ENCODE measurements at regions not wholly inside any gene's neighbourhood (a gene's known extent, or its start where the extent isn't known, plus 50 kb on each side); places are given as distances from the start of the nearest gene placed in this dataset.

DNA sequence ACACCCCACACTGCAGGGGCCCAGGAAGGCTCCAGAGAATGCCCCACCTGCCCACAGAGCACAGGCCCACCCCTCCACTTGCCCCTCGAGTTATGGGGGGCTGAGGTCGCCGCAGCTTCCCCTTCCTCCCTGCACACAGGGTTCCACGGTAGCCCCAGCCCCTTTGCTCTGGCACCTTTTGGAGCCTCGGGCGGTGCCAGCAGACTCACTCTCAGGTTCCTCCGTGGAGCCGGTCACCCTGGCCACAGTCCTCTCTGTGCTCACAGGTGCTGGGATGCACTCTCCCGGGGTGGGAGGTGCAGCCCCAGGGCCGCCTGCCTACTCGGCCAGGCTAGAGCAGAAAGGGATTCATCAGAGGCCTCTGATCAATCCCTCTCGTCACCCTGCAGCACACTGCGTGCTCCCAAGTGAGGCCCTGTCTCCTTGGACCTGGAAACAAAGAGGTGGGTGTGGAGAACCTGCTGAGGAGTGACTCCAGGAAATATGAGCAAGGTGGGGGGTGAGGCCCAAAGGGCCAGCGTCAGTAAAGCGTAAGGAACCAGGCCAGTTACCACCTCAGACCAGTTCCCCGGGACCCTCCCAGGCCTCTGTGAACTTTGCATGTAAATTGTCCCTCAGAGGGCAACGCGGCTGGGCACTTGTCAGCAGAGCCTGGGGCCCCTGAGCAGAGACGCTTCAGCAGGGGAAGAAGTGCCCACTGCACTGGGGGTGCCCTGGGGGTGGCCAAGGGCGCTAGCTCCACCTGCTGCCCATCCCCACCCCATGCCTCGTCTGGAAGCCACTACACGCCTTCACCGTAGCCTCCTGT, 167.8 kb downstream of the OLFM1 start:
- Mint-ChIP-seq H3K36me3 (no peaks in the 10 kb centered on the region), H3K4me1 (peaks cover 0 to 2% (median 0%) of the 10 kb centered on the region in 4 donors), H3K27ac (no peak overlapping the region), H3K27me3 (peaks cover 0 to 34% (median 8%) of the 10 kb centered on the region in 5 donors), H3K9me3 (no peaks in the 10 kb centered on the region), H3K4me3 (no peak overlapping the region)
- ATAC-seq = no peak
- DNase-seq = peak in 1 of 10 donors; percentile 54
- POLR2A ChIA-PET = no interaction called here

DNA sequence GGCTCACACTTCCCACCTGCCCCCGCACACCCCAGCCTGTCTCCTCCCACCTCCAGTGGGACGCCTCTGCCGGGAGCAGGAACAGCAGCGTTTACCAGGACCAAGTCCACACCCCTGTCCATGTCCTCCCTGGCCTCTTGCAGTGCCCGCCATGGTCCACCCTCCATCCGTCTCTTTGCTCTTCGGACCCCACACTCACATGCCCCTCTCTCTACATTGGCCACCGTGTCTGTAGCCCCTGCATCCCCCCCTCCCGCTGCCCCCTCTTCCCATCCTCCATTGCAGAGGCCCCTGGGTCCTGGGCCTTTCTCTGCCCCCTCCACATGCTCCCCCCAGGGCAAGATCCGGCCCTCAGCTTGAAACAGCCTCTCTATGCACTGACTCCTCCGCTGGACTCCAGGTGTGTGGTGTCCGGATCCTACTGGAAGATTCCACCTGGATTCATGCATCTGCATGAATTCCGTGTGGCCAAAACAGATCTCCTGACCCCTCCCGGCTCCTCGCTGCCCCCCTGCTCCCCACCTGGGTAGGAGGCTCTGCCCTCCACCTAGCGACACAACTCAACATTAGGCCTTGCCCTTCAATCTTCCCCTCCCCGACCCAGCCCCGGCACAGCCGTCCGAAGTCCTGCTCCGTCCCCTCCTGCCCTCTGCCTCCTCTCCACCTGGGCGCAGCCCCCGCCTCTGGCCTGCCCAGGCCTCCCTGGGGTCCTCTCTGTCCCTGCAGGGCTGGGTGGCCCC, 168.5 kb downstream of the OLFM1 start:
- H3K4me3 Mint-ChIP-seq = no peak overlapping the region
- peak in 1 of 10 donors; percentile 42 for DNase-seq
- H3K4me1 Mint-ChIP-seq = peaks cover 0 to 2% (median 0%) of the 10 kb centered on the region in 4 donors

DNA sequence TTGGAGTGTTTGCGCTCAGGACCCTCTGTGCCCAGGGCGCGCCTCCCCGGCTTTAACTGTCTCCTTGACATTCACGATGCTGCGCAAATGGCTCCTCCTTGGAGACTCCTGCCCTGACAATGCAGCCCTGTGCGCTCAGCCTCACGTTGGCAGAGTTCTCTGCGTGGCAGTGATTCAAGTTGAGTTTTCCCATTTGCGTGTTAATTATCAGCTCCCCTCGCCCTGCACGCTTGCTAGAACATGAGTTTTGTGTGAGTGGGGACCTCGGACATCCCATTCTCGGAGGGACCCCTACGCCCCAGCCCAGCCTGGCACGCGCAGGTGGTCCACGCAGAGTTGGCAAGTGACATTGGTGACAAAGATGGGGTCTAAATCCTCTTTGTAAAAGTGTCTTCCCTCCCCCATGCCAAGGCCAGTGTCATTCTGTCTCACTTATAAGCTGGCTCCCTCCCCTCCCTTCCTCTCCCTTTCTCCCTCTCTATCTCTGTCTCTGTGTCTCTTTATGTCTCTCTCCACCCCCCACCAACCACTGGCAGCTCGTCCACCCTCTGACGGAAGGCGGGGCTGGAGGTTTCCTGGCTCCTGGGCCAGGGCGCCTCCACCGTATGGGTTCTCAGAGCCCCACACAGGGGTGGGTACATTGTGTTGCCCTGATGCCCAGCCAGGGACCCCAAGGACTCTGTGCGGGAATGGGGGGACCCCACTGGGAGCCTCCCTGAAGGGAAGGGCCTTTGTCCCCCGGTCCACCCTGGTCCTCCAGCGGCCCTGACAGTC, 169.3 kb downstream of the OLFM1 start:
- H3K9me3 Mint-ChIP-seq = no peaks in the 10 kb centered on the region
- peaks cover 0 to 2% (median 0%) of the 10 kb centered on the region in 4 donors for H3K4me1 Mint-ChIP-seq
- POLR2A ChIA-PET = no interaction called here
- no peaks in the 10 kb centered on the region for H3K36me3 Mint-ChIP-seq
- DNase-seq (peak in 1 of 10 donors; percentile 45), ATAC-seq (no peak)
- no peak overlapping the region for H3K4me3 Mint-ChIP-seq
- peaks cover 0 to 34% (median 8%) of the 10 kb centered on the region in 5 donors for H3K27me3 Mint-ChIP-seq
- no peak overlapping the region for H3K27ac Mint-ChIP-seq

More for the DNA sequence above, 168.5 kb downstream of the OLFM1 start:
- POLR2A ChIA-PET = no interaction called here
- Mint-ChIP-seq H3K27ac (no peak overlapping the region), H3K27me3 (peaks cover 0 to 34% (median 8%) of the 10 kb centered on the region in 5 donors), H3K9me3 (no peaks in the 10 kb centered on the region), H3K36me3 (no peaks in the 10 kb centered on the region)
- ATAC-seq = no peak

DNA sequence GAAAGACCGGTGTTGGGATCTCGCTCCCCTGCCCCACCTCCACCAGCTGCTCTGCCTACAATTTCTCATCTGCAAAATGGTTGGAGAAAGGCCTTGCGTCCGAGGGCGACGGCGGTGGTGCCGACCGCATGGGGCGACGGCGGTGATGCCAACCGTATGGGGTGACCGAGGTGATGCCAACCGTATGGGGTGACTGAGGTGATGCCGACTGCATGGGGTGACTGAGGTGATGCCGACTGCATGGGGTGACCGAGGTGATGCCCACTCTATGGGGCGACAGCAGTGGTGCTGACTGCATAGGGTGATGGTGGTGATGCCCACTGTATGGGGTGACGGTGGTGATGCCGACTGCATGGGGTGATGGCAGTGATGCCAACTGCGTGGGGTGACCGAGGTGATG, 171.0 kb downstream of the OLFM1 start:
- DNase-seq (no peak), ATAC-seq (no peak)
- Mint-ChIP-seq H3K27ac (no peak overlapping the region), H3K36me3 (no peaks in the 10 kb centered on the region), H3K4me3 (no peak overlapping the region), H3K27me3 (peaks cover 0 to 22% (median 6%) of the 10 kb centered on the region in 5 donors), H3K4me1 (no peaks in the 10 kb centered on the region), H3K9me3 (no peaks in the 10 kb centered on the region)
- POLR2A ChIA-PET = no interaction called here

DNA sequence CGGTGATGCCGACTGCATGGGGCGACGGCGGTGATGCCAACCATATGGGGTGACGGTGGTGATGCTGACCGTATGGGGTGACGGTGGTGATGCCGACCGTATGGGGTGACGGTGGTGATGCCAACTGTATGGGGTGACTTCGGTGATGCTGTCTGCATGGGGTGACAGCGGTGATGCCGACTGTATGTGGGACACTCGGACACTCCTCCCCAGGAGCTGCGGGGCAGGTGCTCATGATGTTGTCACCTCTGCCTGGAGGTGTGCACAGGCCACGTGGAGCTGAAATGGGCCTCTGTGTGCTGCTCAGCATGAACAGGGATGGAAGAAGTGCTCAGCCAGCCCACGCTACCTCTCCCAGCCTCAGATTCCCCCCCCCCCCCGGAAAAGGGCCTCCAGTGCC, 171.8 kb downstream of the OLFM1 start:
- DNase-seq = no peak
- no peak for ATAC-seq
- Mint-ChIP-seq H3K27me3 (peaks cover 0 to 22% (median 8%) of the 10 kb centered on the region in 5 donors), H3K36me3 (no peaks in the 10 kb centered on the region), H3K4me3 (no peak overlapping the region), H3K9me3 (no peaks in the 10 kb centered on the region), H3K4me1 (no peaks in the 10 kb centered on the region), H3K27ac (no peak overlapping the region)
- POLR2A ChIA-PET = no interaction called here

DNA sequence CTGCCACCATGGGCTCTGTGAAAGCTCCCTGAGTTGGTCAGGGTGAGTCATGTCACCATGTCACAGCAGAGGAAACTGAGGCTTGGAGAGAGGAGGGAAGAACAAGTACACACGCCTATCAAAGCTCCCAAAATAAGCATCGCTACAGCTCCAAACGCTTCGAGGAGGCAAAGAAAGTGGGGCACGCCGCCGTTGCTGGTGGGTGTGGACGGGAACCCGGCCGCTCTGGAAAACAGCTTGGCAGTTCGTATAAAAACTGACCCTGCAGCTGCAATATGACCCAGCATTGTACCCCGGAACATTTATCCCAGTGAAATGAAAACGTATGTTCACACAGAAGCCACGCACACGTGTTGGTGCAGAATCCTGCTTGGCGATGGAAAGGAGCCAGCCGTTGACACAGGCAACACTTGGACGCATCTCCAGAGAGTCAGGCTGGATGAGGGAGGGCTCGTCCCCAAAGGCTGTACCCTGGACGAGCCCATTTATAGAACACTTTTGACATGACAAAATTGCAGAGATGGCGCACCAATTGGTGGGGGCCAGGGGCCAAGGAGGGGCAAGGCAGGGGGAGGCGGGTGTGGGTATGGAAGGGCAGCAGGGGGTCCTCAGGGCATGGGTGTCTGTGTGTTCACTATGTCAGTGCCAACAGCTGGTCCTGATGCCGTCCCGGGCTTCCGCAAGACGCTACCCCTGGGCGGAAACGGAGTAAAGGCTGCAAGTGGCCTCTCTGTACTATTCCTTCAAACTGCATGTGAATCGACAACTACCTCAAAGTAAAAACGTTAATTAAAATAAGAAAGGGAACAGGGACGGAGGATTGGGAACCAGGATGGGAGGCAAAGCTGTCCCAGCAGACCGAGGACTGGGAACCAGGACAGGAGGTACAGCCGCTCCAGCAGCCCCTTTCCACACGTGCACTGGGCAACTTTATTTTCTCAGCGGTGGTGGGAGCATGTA, 173.0 kb downstream of the OLFM1 start:
- H3K27me3 Mint-ChIP-seq = peaks cover 0 to 15% (median 14%) of the 10 kb centered on the region in 5 donors
- ATAC-seq (no peak), DNase-seq (no peak)
- no peaks in the 10 kb centered on the region for H3K4me1 Mint-ChIP-seq
- H3K9me3 Mint-ChIP-seq = no peaks in the 10 kb centered on the region
- POLR2A ChIA-PET = no interaction called here
- no peak overlapping the region for H3K4me3 Mint-ChIP-seq
- H3K36me3 Mint-ChIP-seq = no peaks in the 10 kb centered on the region
- H3K27ac Mint-ChIP-seq = no peak overlapping the region

DNA sequence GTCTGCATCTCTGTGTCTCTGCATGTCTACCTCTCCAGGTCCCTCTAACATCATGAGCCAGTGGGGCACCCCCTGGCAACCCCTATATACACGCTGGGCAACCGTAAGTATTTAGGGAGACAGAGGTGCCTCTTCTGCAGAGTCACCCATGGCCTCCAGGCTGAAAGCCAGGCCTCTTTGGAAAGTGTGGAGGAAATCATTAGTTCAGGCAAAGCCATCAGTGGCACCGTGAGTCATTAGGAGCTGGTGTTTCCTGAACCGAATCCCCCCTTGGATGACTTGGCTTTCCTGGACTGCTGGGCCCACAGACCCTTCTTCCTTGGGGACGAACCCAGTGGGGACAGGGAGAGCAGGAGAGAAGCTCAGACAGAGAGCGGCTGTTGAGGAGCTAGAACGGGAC, 174.8 kb downstream of the OLFM1 start:
- no peaks in the 10 kb centered on the region for H3K4me1 Mint-ChIP-seq
- no peaks in the 10 kb centered on the region for H3K9me3 Mint-ChIP-seq
- H3K36me3 Mint-ChIP-seq = no peaks in the 10 kb centered on the region
- peaks cover 0 to 23% (median 11%) of the 10 kb centered on the region in 5 donors for H3K27me3 Mint-ChIP-seq
- ATAC-seq (no peak), DNase-seq (no peak)
- no peak overlapping the region for H3K4me3 Mint-ChIP-seq
- H3K27ac Mint-ChIP-seq = no peak overlapping the region
- POLR2A ChIA-PET = no interaction called here

DNA sequence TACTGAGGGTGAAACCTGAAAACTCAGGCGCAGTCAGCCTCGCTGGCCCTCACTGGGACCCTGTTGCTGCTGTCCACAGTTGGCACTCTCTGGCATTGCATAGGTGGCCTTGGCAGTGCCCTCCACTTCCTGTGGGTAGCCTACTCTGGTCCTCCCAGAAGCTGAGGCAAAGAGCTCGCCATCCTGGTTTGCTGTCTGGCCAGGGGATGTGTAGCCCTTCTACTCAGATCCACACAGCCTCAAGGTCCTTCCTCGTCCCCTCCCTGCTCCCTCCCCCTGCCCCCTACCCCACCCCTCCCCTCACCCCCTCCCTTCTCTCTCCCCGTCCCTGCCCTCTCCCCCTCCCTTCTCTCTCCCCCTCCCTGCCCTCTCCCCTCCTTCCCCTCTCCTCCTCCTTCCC, 176.0 kb downstream of the OLFM1 start:
- Mint-ChIP-seq H3K27me3 (peaks cover 0 to 25% (median 18%) of the 10 kb centered on the region in 5 donors), H3K36me3 (no peaks in the 10 kb centered on the region), H3K4me3 (no peak overlapping the region), H3K4me1 (no peaks in the 10 kb centered on the region), H3K9me3 (no peaks in the 10 kb centered on the region), H3K27ac (no peak overlapping the region)
- ATAC-seq (no peak), DNase-seq (no peak)
- POLR2A ChIA-PET = no interaction called here

DNA sequence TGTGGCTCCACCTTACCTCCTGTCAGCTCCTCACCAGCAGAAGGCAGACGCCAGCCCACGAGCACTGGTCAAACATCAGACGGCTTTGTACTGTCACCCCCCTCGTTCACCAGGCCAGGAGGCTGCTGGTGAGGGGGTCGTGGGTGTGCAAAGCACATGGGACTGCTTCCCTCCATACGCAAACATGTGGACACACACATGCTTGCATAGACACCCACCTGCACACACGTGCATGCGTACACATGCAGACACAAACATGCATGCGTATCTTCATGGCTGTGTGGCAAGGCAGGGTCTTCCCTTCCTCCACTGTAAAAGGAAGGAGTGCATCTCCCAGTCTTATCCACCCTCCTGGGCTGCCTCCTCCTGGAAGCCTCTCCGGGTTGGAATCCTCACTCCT, 178.5 kb downstream of the OLFM1 start:
- no peaks in the 10 kb centered on the region for H3K36me3 Mint-ChIP-seq
- H3K27ac Mint-ChIP-seq = no peak overlapping the region
- H3K4me1 Mint-ChIP-seq = no peaks in the 10 kb centered on the region
- DNase-seq (no peak), ATAC-seq (no peak)
- peaks cover 0 to 25% (median 18%) of the 10 kb centered on the region in 5 donors for H3K27me3 Mint-ChIP-seq
- no peak overlapping the region for H3K4me3 Mint-ChIP-seq
- POLR2A ChIA-PET = no interaction called here
- H3K9me3 Mint-ChIP-seq = no peaks in the 10 kb centered on the region

DNA sequence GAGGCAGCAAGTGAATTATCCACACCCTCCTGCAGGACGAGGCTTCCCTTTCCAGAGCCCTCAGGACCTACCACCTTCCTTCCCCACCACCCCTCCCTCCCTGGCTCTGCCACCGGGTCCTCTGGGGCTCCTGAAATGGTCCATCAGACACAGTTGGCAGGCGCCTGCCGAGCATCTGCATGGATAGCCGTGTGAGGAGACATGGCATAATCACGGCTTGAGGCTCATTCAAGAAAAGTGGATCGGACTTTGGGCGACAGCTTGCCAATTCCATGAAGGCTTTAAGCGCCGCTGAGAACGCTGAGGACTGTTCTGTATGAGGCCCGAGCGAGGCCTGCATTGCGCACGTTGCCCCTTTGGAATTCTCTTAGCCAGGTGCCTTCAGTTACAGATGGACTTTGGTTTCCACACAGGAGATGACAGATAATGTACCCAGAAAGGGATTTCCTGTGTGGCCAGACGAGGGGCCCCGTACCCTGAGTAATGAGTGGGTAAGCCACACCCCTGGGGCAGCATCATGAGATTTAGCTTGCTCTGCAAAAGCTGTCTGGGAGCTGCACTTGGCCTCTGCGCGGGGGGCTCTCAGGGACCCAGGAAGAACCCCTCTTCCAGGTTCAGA, 179.8 kb downstream of the OLFM1 start:
- Mint-ChIP-seq H3K36me3 (no peaks in the 10 kb centered on the region), H3K27me3 (peaks cover 1 to 34% (median 26%) of the 10 kb centered on the region in 5 donors), H3K4me3 (no peak overlapping the region), H3K9me3 (no peaks in the 10 kb centered on the region), H3K4me1 (no peaks in the 10 kb centered on the region), H3K27ac (no peak overlapping the region)
- POLR2A ChIA-PET = no interaction called here
- DNase-seq = no peak
- no peak for ATAC-seq

DNA sequence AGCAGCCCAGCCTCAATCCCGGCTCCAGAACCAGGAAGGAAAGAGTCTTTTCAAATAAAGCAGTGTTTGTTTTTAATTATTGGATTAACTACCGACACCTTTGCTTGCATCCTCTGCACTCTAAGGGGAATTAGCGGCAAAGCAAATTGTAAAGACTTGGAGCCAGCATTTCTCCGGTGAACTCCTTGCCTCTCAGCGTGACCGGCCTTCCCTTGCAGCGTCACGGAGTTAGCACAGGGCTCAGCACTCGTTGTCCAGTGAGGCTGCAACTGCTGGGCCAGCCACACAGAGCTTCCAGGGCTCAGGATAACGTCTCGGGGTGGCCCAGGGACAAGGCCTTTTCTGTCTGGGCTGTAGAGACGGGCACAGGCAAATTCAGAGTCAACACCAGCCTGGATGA, 180.6 kb downstream of the OLFM1 start:
- no peaks in the 10 kb centered on the region for H3K4me1 Mint-ChIP-seq
- H3K36me3 Mint-ChIP-seq = no peaks in the 10 kb centered on the region
- peaks cover 1 to 38% (median 31%) of the 10 kb centered on the region in 5 donors for H3K27me3 Mint-ChIP-seq
- no peaks in the 10 kb centered on the region for H3K9me3 Mint-ChIP-seq
- POLR2A ChIA-PET = no interaction called here
- DNase-seq = no peak
- no peak for ATAC-seq
- H3K27ac Mint-ChIP-seq = peak overlapping the region in 1 of 10 donors; percentile 29
- H3K4me3 Mint-ChIP-seq = no peak overlapping the region

DNA sequence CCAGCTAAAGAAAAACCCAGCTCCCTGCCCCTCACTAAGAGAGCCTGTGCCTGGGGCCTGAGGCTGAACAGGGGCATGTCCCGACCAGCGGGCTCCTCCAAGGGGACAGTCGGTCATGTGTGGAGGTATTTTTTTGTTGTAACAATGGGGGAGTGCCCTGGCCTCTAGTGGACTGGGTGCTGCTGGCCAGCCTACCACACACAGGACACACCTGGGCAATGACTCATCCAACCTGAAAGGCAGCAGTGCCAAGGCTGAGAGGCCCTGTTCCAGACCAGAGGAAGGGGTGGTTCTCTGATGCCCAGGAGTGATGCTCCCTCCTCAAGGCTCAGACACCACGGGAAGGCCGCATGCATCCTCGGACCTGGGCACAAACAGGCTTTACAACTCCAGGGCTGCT, 181.5 kb downstream of the OLFM1 start:
- H3K4me3 Mint-ChIP-seq = no peak overlapping the region
- H3K27me3 Mint-ChIP-seq = peaks cover 1 to 41% (median 31%) of the 10 kb centered on the region in 5 donors
- POLR2A ChIA-PET = no interaction called here
- no peaks in the 10 kb centered on the region for H3K36me3 Mint-ChIP-seq
- H3K27ac Mint-ChIP-seq = no peak overlapping the region
- no peaks in the 10 kb centered on the region for H3K9me3 Mint-ChIP-seq
- ATAC-seq (no peak), DNase-seq (no peak)
- H3K4me1 Mint-ChIP-seq = no peaks in the 10 kb centered on the region

Measured in naive thymus-derived CD8-positive, alpha-beta T cell (primary cell).